ENCODE measurements at regions not wholly inside any gene's neighbourhood (a gene's known extent, or its start where the extent isn't known, plus 50 kb on each side); places are given as distances from the start of the nearest gene placed in this dataset.

DNA sequence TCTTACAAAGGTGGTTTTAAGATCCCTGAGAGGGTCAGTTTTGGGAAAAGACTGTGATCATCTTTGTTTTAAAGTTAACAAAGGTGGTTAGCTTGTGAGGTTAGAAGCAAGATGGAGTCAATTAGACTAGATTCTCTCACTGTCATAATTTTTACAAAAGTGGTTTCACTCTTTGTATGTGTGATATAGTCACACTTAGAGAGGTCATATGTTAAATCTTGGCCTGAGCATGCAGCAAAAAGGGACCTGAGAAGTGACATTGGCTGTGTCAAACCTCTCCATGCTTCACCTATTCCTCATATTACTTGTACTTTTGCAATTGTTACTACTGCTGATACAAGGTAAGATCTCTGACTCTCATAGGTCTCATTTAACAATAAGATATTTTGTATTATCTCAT is 368.0 kb downstream of the TBC1D32 start:
- Histone ChIP-seq H3K27ac (ENCODE audit: extremely low read depth, low read depth, low read length) (no peak overlapping the region), H2AFZ (ENCODE audit: low read depth, low read length) (no peak overlapping the region), H3K27me3 (ENCODE audit: control insufficient read depth in 2 of 2, insufficient read depth in 2 of 2, low read length in 2 of 2) (no peaks in the 10 kb centered on the region), H3K9ac (ENCODE audit: insufficient read depth in 1 of 2, low read depth in 2 of 2, low read length in 2 of 2) (no peak overlapping the region), H3K9me3 (replicated peaks; ENCODE audit: control insufficient read depth, insufficient read depth, low read depth, low read length) (no peaks in the 10 kb centered on the region), H3K4me2 (ENCODE audit: insufficient read depth, low read length) (no peak overlapping the region), H3K79me2 (ENCODE audit: control insufficient read depth, insufficient read depth, low read length) (no peaks in the 10 kb centered on the region), H3K9me1 (ENCODE audit: control insufficient read depth, insufficient read depth, low read length) (no peaks in the 10 kb centered on the region), H3K4me3 (no peak overlapping the region), H4K20me1 (replicated peaks; ENCODE audit: control insufficient read depth, insufficient read depth, low read length) (no peaks in the 10 kb centered on the region), H3K4me1 (replicated peaks in 1 of 2; ENCODE audit: control insufficient read depth in 2 of 2, insufficient read depth in 2 of 2, low read length in 2 of 2) (no peaks in the 10 kb centered on the region), H3K36me3 (ENCODE audit: control insufficient read depth, insufficient read depth, low read length) (no peaks in the 10 kb centered on the region)
- no peak for DNase-seq (ENCODE audit: extremely low read depth in 1 of 4, low spot score in 3 of 4)
- FAIRE-seq, result no peak
- TF ChIP-seq TRIM24 (IDR thresholded peaks at IDR 0.05) (no peak), ZNF239 (CRISPR knock-in tag; IDR thresholded peaks at IDR 0.05) (no peak), ZBTB7A (IDR thresholded peaks at IDR 0.05; ENCODE audit: borderline replicate concordance, control insufficient read depth, low read depth, low read length) (no peak)
- TF ChIP-seq, protein P1, sequence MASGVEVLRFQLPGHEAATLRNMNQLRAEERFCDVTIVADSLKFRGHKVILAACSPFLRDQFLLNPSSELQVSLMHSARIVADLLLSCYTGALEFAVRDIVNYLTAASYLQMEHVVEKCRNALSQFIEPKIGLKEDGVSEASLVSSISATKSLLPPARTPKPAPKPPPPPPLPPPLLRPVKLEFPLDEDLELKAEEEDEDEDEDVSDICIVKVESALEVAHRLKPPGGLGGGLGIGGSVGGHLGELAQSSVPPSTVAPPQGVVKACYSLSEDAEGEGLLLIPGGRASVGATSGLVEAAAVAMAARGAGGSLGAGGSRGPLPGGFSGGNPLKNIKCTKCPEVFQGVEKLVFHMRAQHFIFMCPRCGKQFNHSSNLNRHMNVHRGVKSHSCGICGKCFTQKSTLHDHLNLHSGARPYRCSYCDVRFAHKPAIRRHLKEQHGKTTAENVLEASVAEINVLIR (CRISPR knock-in tag; IDR thresholded peaks at IDR 0.05), result no peak
- CTCF ChIA-PET (ENCODE audit: low intra/inter-chr PET ratio), result no interaction called here
- POLR2A ChIA-PET, result interaction anchor here (0.7 kb wide), 1 partner anchor 1800 kb away, joined by 3 read pairs; no protein-coding TSS in a partner anchor
- BruUV-seq (replicated peaks), result no TSS peak
- no peak for ATAC-seq
- in situ Hi-C loops (cut with MboI), result no loop called here
- intact Hi-C loops (cut with micrococcal nuclease), result no loop called here

DNA sequence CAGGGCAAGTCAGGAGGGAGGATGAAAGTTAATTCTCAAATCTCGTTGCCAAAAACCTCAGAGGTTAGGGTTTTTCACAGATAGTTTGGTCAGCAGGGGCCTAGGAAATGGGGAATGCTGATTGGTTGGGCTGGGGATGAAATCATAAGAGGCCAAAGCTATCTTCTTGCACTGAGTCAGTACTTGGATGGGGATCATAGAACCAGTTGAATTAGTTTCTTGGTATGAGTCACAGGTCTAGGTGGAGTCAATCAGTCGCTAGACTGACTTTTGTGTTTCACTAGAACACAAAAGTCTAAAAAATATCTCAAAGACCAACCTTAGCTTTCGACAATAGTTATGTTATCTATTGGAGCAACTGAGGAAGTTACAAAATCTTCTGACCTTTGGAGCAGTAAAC is 368.5 kb downstream of the TBC1D32 start:
- ChIA-PET POLR2A (interaction anchor here (0.7 kb wide), 1 partner anchor 1800 kb away, joined by 3 read pairs; no protein-coding TSS in a partner anchor), CTCF (ENCODE audit: low intra/inter-chr PET ratio) (no interaction called here)
- H3K36me3 ChIP-seq (ENCODE audit: control insufficient read depth, insufficient read depth, low read length), result no peaks in the 10 kb centered on the region
- in situ Hi-C loops (cut with MboI), result no loop called here
- DNase-seq (ENCODE audit: extremely low read depth in 1 of 4, low spot score in 3 of 4) (no peak), FAIRE-seq (no peak), ATAC-seq (no peak)
- H3K4me3 ChIP-seq, result no peak overlapping the region
- H3K79me2 ChIP-seq (ENCODE audit: control insufficient read depth, insufficient read depth, low read length), result no peaks in the 10 kb centered on the region
- no peaks in the 10 kb centered on the region for H3K27me3 ChIP-seq (ENCODE audit: control insufficient read depth in 2 of 2, insufficient read depth in 2 of 2, low read length in 2 of 2)
- 0% methylated on average over 3 of the region's 3 CpGs for WGBS (ENCODE audit: insufficient coverage, low coverage, missing lambda C conversion rate)
- H3K9me3 ChIP-seq (replicated peaks; ENCODE audit: control insufficient read depth, insufficient read depth, low read depth, low read length), result no peaks in the 10 kb centered on the region
- intact Hi-C loops (cut with micrococcal nuclease), result no loop called here
- H2AFZ ChIP-seq (ENCODE audit: low read depth, low read length), result no peak overlapping the region
- TF ChIP-seq MYC (IDR thresholded peaks at IDR 0.05; ENCODE audit: low read depth, low read length) (no peak), MYC (CRISPR knock-in tag; IDR thresholded peaks at IDR 0.05; ENCODE audit: borderline replicate concordance, low read depth) (no peak), ZNF197 (CRISPR knock-in tag; IDR thresholded peaks at IDR 0.05; ENCODE audit: low read depth) (no peak), THAP7 (CRISPR knock-in tag; IDR thresholded peaks at IDR 0.05) (no peak), MTF1 (CRISPR knock-in tag; IDR thresholded peaks at IDR 0.05; ENCODE audit: borderline replicate concordance) (no peak)
- H4K20me1 ChIP-seq (replicated peaks; ENCODE audit: control insufficient read depth, insufficient read depth, low read length), result no peaks in the 10 kb centered on the region
- H3K4me1 ChIP-seq (replicated peaks in 1 of 2; ENCODE audit: control insufficient read depth in 2 of 2, insufficient read depth in 2 of 2, low read length in 2 of 2), result no peaks in the 10 kb centered on the region
- no peak overlapping the region for H3K4me2 ChIP-seq (ENCODE audit: insufficient read depth, low read length)
- BruUV-seq (replicated peaks), result no TSS peak
- no peak overlapping the region for H3K27ac ChIP-seq (ENCODE audit: extremely low read depth, low read depth, low read length)
- no peak overlapping the region for H3K9ac ChIP-seq (ENCODE audit: insufficient read depth in 1 of 2, low read depth in 2 of 2, low read length in 2 of 2)
- no peaks in the 10 kb centered on the region for H3K9me1 ChIP-seq (ENCODE audit: control insufficient read depth, insufficient read depth, low read length)
